PC-3 (cell line): ENCODE measurements at regions not wholly inside any gene's neighbourhood (a gene's known extent, or its start where the extent isn't known, plus 50 kb on each side); places are given as distances from the start of the nearest gene placed in this dataset.

Experiments
- ATAC-seq: fragments of 200-7000 bp; cut with Tn5 transposase; 2 replicates; pipeline ENCODE4 v1.9.1; 2020; ENCODE audit warnings: mild to moderate bottlenecking, moderate library complexity
- BruUV-seq: library from RNA; stranded (reverse); fragments of 400-500 nt; replicated peaks from 2 replicates; lab custom pipeline; 2021; lab: Mats Ljungman, UMichigan
- CTCF ChIA-PET: fragments of 300-600 bp; sonication (Branson Sonifier 250); formaldehyde crosslinking; loops from one replicate; lab custom pipeline; 2022; ENCODE audit warnings: antibody characterized with exemption; lab: Charles Lee
- POLR2A ChIA-PET: fragments of 300-600 bp; sonication (Branson Sonifier 250); formaldehyde crosslinking; loops from one replicate; lab custom pipeline; 2022; ENCODE audit warnings: antibody characterized with exemption; ENCODE audit not compliant: unreplicated experiment; lab: Charles Lee
- DNase-seq: peaks from one replicate; pipeline ENCODE4 v3.0.0-alpha.2; 2015
- H2AFZ ChIP-seq: fragments of 300-600 bp; sonication (generic); 2 replicates; pipeline ENCODE4 v1.6.0; 2016; ENCODE audit warnings: antibody characterized with exemption, low read length
- H3F3A ChIP-seq: fragments of 300-600 bp; sonication (generic); one replicate; pipeline ENCODE4 v1.6.0; 2017; ENCODE audit warnings: antibody characterized with exemption, low read length, control low read depth, mild to moderate bottlenecking; ENCODE audit not compliant: unreplicated experiment
- H3K27ac ChIP-seq: fragments of 300-600 bp; sonication (generic); 2 replicates; pipeline ENCODE4 v1.5.1; 2016; ENCODE audit warnings: mild to moderate bottlenecking, low read length
- H3K27me3 ChIP-seq: fragments of 300-600 bp; sonication (generic); 2 replicates; pipeline ENCODE4 v1.6.1; 2016; ENCODE audit warnings: low read length, mixed read lengths
- H3K36me3 ChIP-seq: fragments of 300-600 bp; sonication (generic); 2 replicates; pipeline ENCODE4 v1.6.1; 2016; ENCODE audit warnings: low read depth, mixed run types, low read length, mixed read lengths
- H3K4me1 ChIP-seq: fragments of 300-600 bp; sonication (generic); 2 replicates; pipeline ENCODE4 v1.5.1; 2016; ENCODE audit warnings: low read length; ENCODE audit not compliant: insufficient read depth
- H3K4me2 ChIP-seq: fragments of 300-600 bp; sonication (generic); 2 replicates; pipeline ENCODE4 v1.6.0; 2016; ENCODE audit warnings: low read length
- H3K4me3 ChIP-seq: fragments of 300-600 bp; sonication (generic); 2 replicates; pipeline ENCODE4 v1.5.1; 2016; ENCODE audit warnings: mild to moderate bottlenecking, low read length, mixed read lengths
- H3K79me2 ChIP-seq: fragments of 300-600 bp; sonication (generic); 2 replicates; pipeline ENCODE4 v1.6.1; 2017; ENCODE audit warnings: low read length, mixed read lengths
- H3K9ac ChIP-seq: fragments of 300-600 bp; sonication (generic); 2 replicates; pipeline ENCODE4 v1.6.0; 2016; ENCODE audit warnings: mild to moderate bottlenecking, low read length
- H3K9me2 ChIP-seq: fragments of 300-600 bp; sonication (generic); replicated peaks from 2 replicates; pipeline ENCODE4 v1.6.1; 2016; ENCODE audit warnings: mixed run types, low read length, mixed read lengths
- H3K9me3 ChIP-seq: fragments of 300-600 bp; sonication (generic); 2 replicates; pipeline ENCODE4 v1.6.1; 2016; ENCODE audit warnings: low read length, mixed read lengths
- H4K20me1 ChIP-seq: fragments of 300-600 bp; sonication (generic); 2 replicates; pipeline ENCODE4 v1.6.1; 2016; ENCODE audit warnings: low read length, mixed read lengths
- EZH2 ChIP-seq: fragments of 300-600 bp; sonication (generic); IDR thresholded peaks from one replicate; pipeline ENCODE4 v1.6.1; 2017; ENCODE audit warnings: antibody characterized with exemption, mild to moderate bottlenecking, low read length; ENCODE audit not compliant: unreplicated experiment
- EZH2phosphoT487 ChIP-seq: fragments of 300-600 bp; sonication (generic); IDR thresholded peaks from 2 replicates; pipeline ENCODE4 v1.6.1; 2018; ENCODE audit warnings: mild to moderate bottlenecking, antibody characterized with exemption, low read length, borderline replicate concordance
- intact Hi-C: fragments of 100-400 bp; cut with micrococcal nuclease; formaldehyde crosslinking; loops from 2 replicates; pipeline ENCODE4 v1.9.0; 2023
- TF ChIP-seq, protein P1 (sequence below): fragments of 300-600 bp; sonication (generic); conservative IDR thresholded peaks from 2 replicates; pipeline ENCODE4 v1.5.1; 2017; ENCODE audit warnings: antibody characterized with exemption, low read depth, mild to moderate bottlenecking, low read length

GRCh38 chr12:90473831-90474230 lies 481.1 kb downstream of the CCER1 start:
- Histone ChIP-seq H3K9me3 (no peaks in the 10 kb centered on the region), H3K9me2 (no peaks in the 10 kb centered on the region), H3K4me1 (no peaks in the 10 kb centered on the region), H4K20me1 (no peaks in the 10 kb centered on the region), H3K9ac (no peak overlapping the region), H3K4me2 (no peak overlapping the region), H3F3A (no peaks in the 10 kb centered on the region), H2AFZ (no peak overlapping the region), H3K27ac (no peak overlapping the region), H3K36me3 (no peaks in the 10 kb centered on the region), H3K27me3 (no peaks in the 10 kb centered on the region), H3K79me2 (no peaks in the 10 kb centered on the region), H3K4me3 (no peak overlapping the region)
- no peak for TF ChIP-seq EZH2
- TF ChIP-seq, protein P1, sequence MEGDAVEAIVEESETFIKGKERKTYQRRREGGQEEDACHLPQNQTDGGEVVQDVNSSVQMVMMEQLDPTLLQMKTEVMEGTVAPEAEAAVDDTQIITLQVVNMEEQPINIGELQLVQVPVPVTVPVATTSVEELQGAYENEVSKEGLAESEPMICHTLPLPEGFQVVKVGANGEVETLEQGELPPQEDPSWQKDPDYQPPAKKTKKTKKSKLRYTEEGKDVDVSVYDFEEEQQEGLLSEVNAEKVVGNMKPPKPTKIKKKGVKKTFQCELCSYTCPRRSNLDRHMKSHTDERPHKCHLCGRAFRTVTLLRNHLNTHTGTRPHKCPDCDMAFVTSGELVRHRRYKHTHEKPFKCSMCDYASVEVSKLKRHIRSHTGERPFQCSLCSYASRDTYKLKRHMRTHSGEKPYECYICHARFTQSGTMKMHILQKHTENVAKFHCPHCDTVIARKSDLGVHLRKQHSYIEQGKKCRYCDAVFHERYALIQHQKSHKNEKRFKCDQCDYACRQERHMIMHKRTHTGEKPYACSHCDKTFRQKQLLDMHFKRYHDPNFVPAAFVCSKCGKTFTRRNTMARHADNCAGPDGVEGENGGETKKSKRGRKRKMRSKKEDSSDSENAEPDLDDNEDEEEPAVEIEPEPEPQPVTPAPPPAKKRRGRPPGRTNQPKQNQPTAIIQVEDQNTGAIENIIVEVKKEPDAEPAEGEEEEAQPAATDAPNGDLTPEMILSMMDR, result no peak
- no peak for TF ChIP-seq EZH2phosphoT487
- ATAC-seq, result no peak
- ChIA-PET POLR2A (no interaction called here), CTCF (interaction anchor here (0.6 kb wide), 1 partner anchor 302 kb away, joined by 3 read pairs; no protein-coding TSS in a partner anchor)
- no TSS peak for BruUV-seq
- DNase-seq, result no peak
- intact Hi-C loops, result no loop called here

GRCh38 chr12:90460681-90461080 lies 494.3 kb downstream of the CCER1 start:
- Histone ChIP-seq H3K4me2 (no peak overlapping the region), H4K20me1 (no peaks in the 10 kb centered on the region), H3K9me3 (no peaks in the 10 kb centered on the region), H3K27me3 (no peaks in the 10 kb centered on the region), H3K9ac (no peak overlapping the region), H3F3A (no peaks in the 10 kb centered on the region), H3K4me1 (no peaks in the 10 kb centered on the region), H3K4me3 (no peak overlapping the region), H3K27ac (no peak overlapping the region), H3K36me3 (no peaks in the 10 kb centered on the region), H3K79me2 (no peaks in the 10 kb centered on the region), H2AFZ (no peak overlapping the region), H3K9me2 (no peaks in the 10 kb centered on the region)
- BruUV-seq, result no TSS peak
- no peak for ATAC-seq
- DNase-seq, result no peak
- CTCF ChIA-PET, result no interaction called here
- no peak for TF ChIP-seq EZH2
- TF ChIP-seq, protein P1, result no peak
- TF ChIP-seq EZH2phosphoT487, result no peak
- intact Hi-C loops, result no loop called here
- POLR2A ChIA-PET, result no interaction called here

DNA sequence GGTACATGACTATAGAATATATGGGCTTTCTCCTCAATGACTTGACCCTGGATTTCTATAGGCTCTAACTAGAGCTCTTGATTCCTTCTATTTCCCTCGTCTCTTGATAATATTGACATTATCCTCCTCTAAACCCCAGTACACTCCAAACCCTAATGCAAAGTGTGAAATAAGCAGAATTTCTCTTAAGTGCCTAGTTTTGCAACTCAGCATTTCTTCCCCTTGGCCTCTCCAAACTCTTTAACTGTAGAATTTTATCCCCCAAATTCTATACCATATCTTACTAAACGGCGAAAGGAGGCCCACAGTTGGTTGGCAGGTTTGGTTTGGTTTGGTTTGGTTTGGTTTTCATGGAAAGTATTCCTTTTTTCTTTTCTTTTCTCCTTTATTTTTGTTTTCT lies 498.7 kb downstream of the CCER1 start:
- Histone ChIP-seq H3K9me2 (no peaks in the 10 kb centered on the region), H3K4me1 (no peaks in the 10 kb centered on the region), H3K9me3 (no peaks in the 10 kb centered on the region), H2AFZ (no peak overlapping the region), H3K79me2 (no peaks in the 10 kb centered on the region), H3K4me3 (no peak overlapping the region), H3K4me2 (no peak overlapping the region), H3F3A (no peaks in the 10 kb centered on the region), H3K27me3 (no peaks in the 10 kb centered on the region), H3K27ac (no peak overlapping the region), H3K36me3 (no peaks in the 10 kb centered on the region), H3K9ac (no peak overlapping the region), H4K20me1 (no peaks in the 10 kb centered on the region)
- POLR2A ChIA-PET, result no interaction called here
- TF ChIP-seq EZH2phosphoT487, result no peak
- TF ChIP-seq EZH2, result no peak
- TF ChIP-seq, protein P1, result no peak
- BruUV-seq, result no TSS peak
- ATAC-seq, result no peak
- no peak for DNase-seq
- CTCF ChIA-PET, result no interaction called here
- intact Hi-C loops, result no loop called here
